ENCODE measurements at regions not wholly inside any gene's neighbourhood (a gene's known extent, or its start where the extent isn't known, plus 50 kb on each side); places are given as distances from the start of the nearest gene placed in this dataset.

GRCh38 chr11:10979529-10979928, 121.7 kb upstream of the ZBED5 start:
- DNase-seq (ENCODE audit: low spot score) (no peak), ATAC-seq (ENCODE audit: low read depth) (no peak)
- H3K36me3 ChIP-seq (ENCODE audit: low read depth): no peaks in the 10 kb centered on the region
- no peak overlapping the region for H3K4me3 ChIP-seq (ENCODE audit: severe bottlenecking)
- H3K4me1 ChIP-seq (ENCODE audit: insufficient read depth, poor library complexity, severe bottlenecking): no peaks in the 10 kb centered on the region
- H3K27ac ChIP-seq (ENCODE audit: poor library complexity, severe bottlenecking): no peak overlapping the region
- no peaks in the 10 kb centered on the region for H3K9me3 ChIP-seq (ENCODE audit: severe bottlenecking)
- H3K27me3 ChIP-seq (ENCODE audit: insufficient read depth, poor library complexity, severe bottlenecking): no peaks in the 10 kb centered on the region
- TF ChIP-seq CTCF (IDR thresholded peaks at IDR 0.05; ENCODE audit: poor library complexity, severe bottlenecking): no peak

GRCh38 chr11:10978198-10978597, 120.3 kb upstream of the ZBED5 start:
- Histone ChIP-seq H3K27me3 (ENCODE audit: insufficient read depth, poor library complexity, severe bottlenecking) (no peaks in the 10 kb centered on the region), H3K9me3 (ENCODE audit: severe bottlenecking) (no peaks in the 10 kb centered on the region), H3K27ac (ENCODE audit: poor library complexity, severe bottlenecking) (no peak overlapping the region), H3K4me1 (ENCODE audit: insufficient read depth, poor library complexity, severe bottlenecking) (no peaks in the 10 kb centered on the region), H3K4me3 (ENCODE audit: severe bottlenecking) (no peak overlapping the region), H3K36me3 (ENCODE audit: low read depth) (no peaks in the 10 kb centered on the region)
- DNase-seq (ENCODE audit: low spot score): no peak
- TF ChIP-seq CTCF (IDR thresholded peaks at IDR 0.05; ENCODE audit: poor library complexity, severe bottlenecking): no peak
- no peak for ATAC-seq (ENCODE audit: low read depth)

- no peak for TF ChIP-seq CTCF (IDR thresholded peaks at IDR 0.05; ENCODE audit: poor library complexity, severe bottlenecking)
- Histone ChIP-seq H3K4me3 (ENCODE audit: severe bottlenecking) (no peak overlapping the region), H3K27ac (ENCODE audit: poor library complexity, severe bottlenecking) (no peak overlapping the region), H3K36me3 (ENCODE audit: low read depth) (no peaks in the 10 kb centered on the region), H3K9me3 (ENCODE audit: severe bottlenecking) (no peaks in the 10 kb centered on the region), H3K4me1 (ENCODE audit: insufficient read depth, poor library complexity, severe bottlenecking) (no peaks in the 10 kb centered on the region), H3K27me3 (ENCODE audit: insufficient read depth, poor library complexity, severe bottlenecking) (no peaks in the 10 kb centered on the region)
- ATAC-seq (ENCODE audit: low read depth) (no peak), DNase-seq (ENCODE audit: low spot score) (no peak)
Observed at GRCh38 chr11:10975287-10975721, 117.5 kb upstream of the ZBED5 start.

- DNase-seq (ENCODE audit: low spot score): no peak
- no peaks in the 10 kb centered on the region for H3K9me3 ChIP-seq (ENCODE audit: severe bottlenecking)
- ATAC-seq (ENCODE audit: low read depth): no peak
- no peak for TF ChIP-seq CTCF (IDR thresholded peaks at IDR 0.05; ENCODE audit: poor library complexity, severe bottlenecking)
- H3K36me3 ChIP-seq (ENCODE audit: low read depth): no peaks in the 10 kb centered on the region
- H3K27me3 ChIP-seq (ENCODE audit: insufficient read depth, poor library complexity, severe bottlenecking): no peaks in the 10 kb centered on the region
- no peaks in the 10 kb centered on the region for H3K4me1 ChIP-seq (ENCODE audit: insufficient read depth, poor library complexity, severe bottlenecking)
- no peak overlapping the region for H3K4me3 ChIP-seq (ENCODE audit: severe bottlenecking)
- no peak overlapping the region for H3K27ac ChIP-seq (ENCODE audit: poor library complexity, severe bottlenecking)
Observed at GRCh38 chr11:10973416-10973815, 115.6 kb upstream of the ZBED5 start.

DNA sequence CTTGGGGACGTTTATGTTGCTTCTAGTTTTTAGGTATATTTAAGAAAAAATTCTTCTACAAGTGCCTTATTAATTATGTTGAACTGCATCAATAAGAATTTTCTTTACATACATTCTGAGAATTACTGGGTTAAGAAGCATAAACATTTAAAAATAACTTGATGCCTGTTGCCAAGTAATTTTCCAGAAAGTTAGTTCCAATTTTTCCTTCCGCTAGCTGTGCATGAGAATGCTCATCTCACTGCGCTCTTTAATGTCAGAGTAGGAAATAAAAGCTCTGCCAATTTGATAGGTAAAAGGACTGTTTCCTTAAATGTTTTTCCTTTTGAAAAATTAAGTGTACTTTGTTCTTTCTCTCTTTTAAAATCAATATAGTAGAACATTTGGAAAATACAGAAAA, 113.1 kb upstream of the ZBED5 start:
- no peak for TF ChIP-seq CTCF (IDR thresholded peaks at IDR 0.05; ENCODE audit: poor library complexity, severe bottlenecking)
- no peak for ATAC-seq (ENCODE audit: low read depth)
- Histone ChIP-seq H3K27me3 (ENCODE audit: insufficient read depth, poor library complexity, severe bottlenecking) (no peaks in the 10 kb centered on the region), H3K4me3 (ENCODE audit: severe bottlenecking) (no peak overlapping the region), H3K36me3 (ENCODE audit: low read depth) (no peaks in the 10 kb centered on the region), H3K9me3 (ENCODE audit: severe bottlenecking) (no peaks in the 10 kb centered on the region), H3K4me1 (ENCODE audit: insufficient read depth, poor library complexity, severe bottlenecking) (no peaks in the 10 kb centered on the region), H3K27ac (ENCODE audit: poor library complexity, severe bottlenecking) (no peak overlapping the region)
- DNase-seq (ENCODE audit: low spot score): no peak
